Astrocyte (in vitro differentiated cells and primary cell): ENCODE measurements at regions not wholly inside any gene's neighbourhood (a gene's known extent, or its start where the extent isn't known, plus 50 kb on each side); places are given as distances from the start of the nearest gene placed in this dataset.

ENCODE experiments used
- DNase-seq: peaks from one replicate; pipeline ENCODE4 v3.0.0-alpha.2; 2010; ENCODE audit warnings: low read depth
- FAIRE-seq: peaks from 2 replicates; lab custom pipeline; 2011; peaks lifted over from hg19 to GRCh38; lab: Jason Lieb, UNC
- H2AFZ ChIP-seq: 2 replicates; pipeline ENCODE4 v1.6.0; 2012; ENCODE audit warnings: low read depth, low read length, inconsistent platforms
- H3K27ac ChIP-seq: 2 replicates; pipeline ENCODE4 v1.5.1; 2011; ENCODE audit warnings: low read depth, low read length, inconsistent platforms
- H3K27me3 ChIP-seq: 2 replicates; pipeline ENCODE4 v1.6.0; 2011; ENCODE audit warnings: low read length, inconsistent platforms; ENCODE audit not compliant: insufficient read depth
- H3K36me3 ChIP-seq: 2 replicates; pipeline ENCODE4 v1.5.1; 2011; ENCODE audit warnings: low read length, inconsistent platforms; ENCODE audit not compliant: insufficient read depth
- H3K4me1 ChIP-seq: 2 replicates; pipeline ENCODE4 v1.5.1; 2011; ENCODE audit warnings: low read length, inconsistent platforms; ENCODE audit not compliant: insufficient read depth
- H3K4me2 ChIP-seq: 2 replicates; pipeline ENCODE4 v1.6.0; 2012; ENCODE audit warnings: low read length, inconsistent platforms
- H3K4me3 ChIP-seq: 2 replicates; pipeline ENCODE4 v1.5.1; 2011; ENCODE audit warnings: low read depth, mild to moderate bottlenecking, low read length, inconsistent platforms; ENCODE audit not compliant: insufficient read depth
- H3K79me2 ChIP-seq: 2 replicates; pipeline ENCODE4 v1.6.0; 2012; ENCODE audit warnings: mild to moderate bottlenecking, low read length, inconsistent platforms; ENCODE audit not compliant: insufficient read depth
- H3K9ac ChIP-seq: 2 replicates; pipeline ENCODE4 v1.6.0; 2012; ENCODE audit warnings: mild to moderate bottlenecking, low read length, inconsistent platforms
- H3K9me3 ChIP-seq: 2 replicates; pipeline ENCODE4 v1.5.1; 2012; ENCODE audit warnings: low read depth, mild to moderate bottlenecking, low read length, inconsistent platforms; ENCODE audit not compliant: insufficient read depth
- H4K20me1 ChIP-seq: 2 replicates; pipeline ENCODE4 v1.6.0; 2012; ENCODE audit warnings: low read length, inconsistent platforms; ENCODE audit not compliant: insufficient read depth
- H3K27ac Mint-ChIP-seq: one replicate; pipeline ENCODE4 v1.8.0; 2021; ENCODE audit warnings: mild to moderate bottlenecking, mixed read lengths; ENCODE audit not compliant: unreplicated experiment
- H3K27me3 Mint-ChIP-seq: one replicate; pipeline ENCODE4 v1.8.0; 2021; ENCODE audit warnings: low read depth, mixed read lengths; ENCODE audit not compliant: unreplicated experiment
- H3K36me3 Mint-ChIP-seq: one replicate; pipeline ENCODE4 v1.8.0; 2021; ENCODE audit warnings: low read depth, mixed read lengths; ENCODE audit not compliant: unreplicated experiment
- H3K4me1 Mint-ChIP-seq: one replicate; pipeline ENCODE4 v1.8.0; 2021; ENCODE audit warnings: low read depth, mixed read lengths; ENCODE audit not compliant: unreplicated experiment
- H3K4me3 Mint-ChIP-seq: one replicate; pipeline ENCODE4 v1.8.0; 2021; ENCODE audit warnings: mild to moderate bottlenecking, moderate library complexity, mixed read lengths; ENCODE audit not compliant: unreplicated experiment
- H3K9me3 Mint-ChIP-seq: one replicate; pipeline ENCODE4 v1.8.0; 2021; ENCODE audit warnings: mild to moderate bottlenecking, mixed read lengths; ENCODE audit not compliant: unreplicated experiment
- EZH2 ChIP-seq: IDR thresholded peaks from 2 replicates; pipeline ENCODE4 v1.6.1; 2012; ENCODE audit warnings: mild to moderate bottlenecking, low read length, inconsistent platforms; ENCODE audit not compliant: insufficient read depth
- TF ChIP-seq, protein P1 (sequence below): IDR thresholded peaks from 2 replicates; pipeline ENCODE4 v1.5.1; 2011; ENCODE audit warnings: low read depth, mild to moderate bottlenecking, inconsistent platforms, low read length, moderate library complexity; ENCODE audit not compliant: insufficient read depth

DNA sequence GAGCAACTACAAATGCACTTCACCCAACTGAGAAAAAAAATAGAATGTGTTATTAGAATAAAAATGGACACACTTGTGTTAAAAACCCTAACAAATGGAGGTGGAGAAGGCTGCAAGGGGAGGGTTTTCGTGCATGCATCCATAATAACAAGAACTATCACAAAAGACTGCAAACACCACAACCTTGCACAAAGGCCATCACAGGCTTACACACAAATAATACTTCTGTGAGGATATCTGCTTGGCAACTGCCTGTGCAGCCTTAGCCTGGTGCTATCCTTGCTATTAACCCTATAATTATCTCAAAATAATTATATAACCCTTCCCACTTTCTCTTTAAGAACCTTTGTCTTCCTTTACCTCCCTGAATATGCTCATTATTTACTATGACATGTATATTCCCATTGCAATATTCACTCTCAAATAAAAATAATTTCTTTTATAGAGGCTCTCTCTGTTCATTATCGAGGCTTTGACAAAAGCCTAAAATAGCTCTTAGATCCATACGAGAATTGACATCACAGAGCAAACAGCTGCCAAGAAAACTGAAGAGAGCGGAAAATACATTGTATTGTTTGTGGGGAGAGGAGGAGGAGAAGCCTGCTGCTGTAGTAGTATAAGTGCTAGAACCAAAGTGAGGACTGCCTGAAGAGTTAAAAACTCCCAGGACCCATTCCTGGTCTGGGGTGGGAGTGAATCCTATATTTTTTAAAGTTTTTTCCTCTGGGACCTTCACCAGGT is 1768.7 kb downstream of the BRINP3 start:
- Histone ChIP-seq H3K27me3 (no peaks in the 10 kb centered on the region), H3K36me3 (no peaks in the 10 kb centered on the region), H4K20me1 (no peaks in the 10 kb centered on the region), H3K27ac (no peak overlapping the region), H3K9me3 (no peaks in the 10 kb centered on the region), H3K4me3 (no peak overlapping the region), H2AFZ (no peak overlapping the region), H3K79me2 (no peaks in the 10 kb centered on the region), H3K4me2 (no peak overlapping the region), H3K9ac (no peak overlapping the region), H3K4me1 (no peaks in the 10 kb centered on the region)
- H3K4me3 Mint-ChIP-seq, result no peak overlapping the region
- TF ChIP-seq, protein P1, sequence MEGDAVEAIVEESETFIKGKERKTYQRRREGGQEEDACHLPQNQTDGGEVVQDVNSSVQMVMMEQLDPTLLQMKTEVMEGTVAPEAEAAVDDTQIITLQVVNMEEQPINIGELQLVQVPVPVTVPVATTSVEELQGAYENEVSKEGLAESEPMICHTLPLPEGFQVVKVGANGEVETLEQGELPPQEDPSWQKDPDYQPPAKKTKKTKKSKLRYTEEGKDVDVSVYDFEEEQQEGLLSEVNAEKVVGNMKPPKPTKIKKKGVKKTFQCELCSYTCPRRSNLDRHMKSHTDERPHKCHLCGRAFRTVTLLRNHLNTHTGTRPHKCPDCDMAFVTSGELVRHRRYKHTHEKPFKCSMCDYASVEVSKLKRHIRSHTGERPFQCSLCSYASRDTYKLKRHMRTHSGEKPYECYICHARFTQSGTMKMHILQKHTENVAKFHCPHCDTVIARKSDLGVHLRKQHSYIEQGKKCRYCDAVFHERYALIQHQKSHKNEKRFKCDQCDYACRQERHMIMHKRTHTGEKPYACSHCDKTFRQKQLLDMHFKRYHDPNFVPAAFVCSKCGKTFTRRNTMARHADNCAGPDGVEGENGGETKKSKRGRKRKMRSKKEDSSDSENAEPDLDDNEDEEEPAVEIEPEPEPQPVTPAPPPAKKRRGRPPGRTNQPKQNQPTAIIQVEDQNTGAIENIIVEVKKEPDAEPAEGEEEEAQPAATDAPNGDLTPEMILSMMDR, result no peak
- no peak for TF ChIP-seq EZH2
- no peak overlapping the region for H3K27ac Mint-ChIP-seq
- H3K27me3 Mint-ChIP-seq, result no peaks in the 10 kb centered on the region
- H3K9me3 Mint-ChIP-seq, result no peaks in the 10 kb centered on the region
- FAIRE-seq (no peak), DNase-seq (no peak)
- H3K36me3 Mint-ChIP-seq, result no peaks in the 10 kb centered on the region
- no peaks in the 10 kb centered on the region for H3K4me1 Mint-ChIP-seq

- no peak for FAIRE-seq
- no peak for DNase-seq
- H3K4me1 Mint-ChIP-seq, result no peaks in the 10 kb centered on the region
Measured at GRCh38 chr1:188715566-188715965, 1762.1 kb downstream of the BRINP3 start.

More at GRCh38 chr1:188715566-188715965, 1762.1 kb downstream of the BRINP3 start:
- Histone ChIP-seq H4K20me1 (no peaks in the 10 kb centered on the region), H3K27me3 (no peaks in the 10 kb centered on the region), H3K36me3 (no peaks in the 10 kb centered on the region), H3K27ac (no peak overlapping the region), H3K4me3 (no peak overlapping the region), H3K4me2 (no peak overlapping the region), H3K4me1 (no peaks in the 10 kb centered on the region), H3K79me2 (no peaks in the 10 kb centered on the region), H3K9ac (no peak overlapping the region), H2AFZ (no peak overlapping the region), H3K9me3 (no peaks in the 10 kb centered on the region)
- Mint-ChIP-seq H3K9me3 (no peaks in the 10 kb centered on the region), H3K27ac (no peak overlapping the region), H3K36me3 (no peaks in the 10 kb centered on the region), H3K4me3 (no peak overlapping the region), H3K27me3 (no peaks in the 10 kb centered on the region)
- TF ChIP-seq, protein P1, result peak; percentile 28
- TF ChIP-seq EZH2, result no peak
